NK-92 treated with Interleukin-12 subunit alpha and Interleukin-12 subunit beta, amount 100 ng/mL, for 24 hours (cell line): ENCODE measurements at regions not wholly inside any gene's neighbourhood (a gene's known extent, or its start where the extent isn't known, plus 50 kb on each side); places are given as distances from the start of the nearest gene placed in this dataset.
"Not testable (repeated sequence)": the region's sequence is repeated elsewhere in the genome, so short reads cannot be mapped to it uniquely, and the experiment has no call there.

Source experiments
- DNase-seq: peaks from one replicate; lab custom pipeline; 2025; lab: John Stamatoyannopoulos, UW

- no peak for DNase-seq
Observed at GRCh38 chr10:83986800-83987199, 152.5 kb upstream of the GHITM start.

DNA sequence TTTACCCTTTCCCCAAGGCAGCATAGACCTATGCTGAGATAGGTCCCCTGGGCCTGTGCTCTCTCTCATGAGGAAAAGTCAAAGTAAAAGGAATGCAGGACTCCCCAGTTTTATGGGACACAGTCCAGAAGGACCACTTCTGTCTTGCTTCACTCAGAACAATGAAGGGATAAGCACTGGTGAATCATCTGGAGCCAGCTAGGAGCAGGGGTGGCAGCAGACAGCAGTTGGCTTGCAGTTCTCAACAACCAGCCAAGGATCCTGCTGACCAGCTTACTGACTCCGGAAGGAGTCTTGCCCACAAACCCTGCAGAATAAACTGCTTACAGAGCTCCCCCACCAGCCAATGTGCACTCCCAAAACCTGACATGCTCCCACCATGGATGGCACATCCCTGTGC lies 152.1 kb upstream of the GHITM start:
- no peak for DNase-seq

DNA sequence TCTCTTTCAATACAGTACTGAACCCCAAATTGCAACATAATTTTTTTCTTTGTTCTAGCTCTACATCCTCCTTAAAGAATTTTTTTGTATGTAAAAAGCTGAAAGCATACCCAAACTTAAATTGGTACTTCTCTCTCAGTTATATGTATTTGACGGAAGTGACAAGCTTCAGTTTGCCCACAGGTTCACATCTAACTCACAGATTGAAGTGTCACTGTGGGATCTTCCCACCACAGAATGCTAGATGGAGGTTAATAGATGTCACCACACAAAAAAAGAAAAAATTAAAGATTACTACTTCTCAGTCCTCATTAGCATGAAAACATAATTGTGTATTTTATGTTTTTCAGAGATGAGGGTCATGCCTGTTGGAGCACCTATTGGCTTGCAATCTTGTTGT lies 150.9 kb upstream of the GHITM start:
- no peak for DNase-seq

DNA sequence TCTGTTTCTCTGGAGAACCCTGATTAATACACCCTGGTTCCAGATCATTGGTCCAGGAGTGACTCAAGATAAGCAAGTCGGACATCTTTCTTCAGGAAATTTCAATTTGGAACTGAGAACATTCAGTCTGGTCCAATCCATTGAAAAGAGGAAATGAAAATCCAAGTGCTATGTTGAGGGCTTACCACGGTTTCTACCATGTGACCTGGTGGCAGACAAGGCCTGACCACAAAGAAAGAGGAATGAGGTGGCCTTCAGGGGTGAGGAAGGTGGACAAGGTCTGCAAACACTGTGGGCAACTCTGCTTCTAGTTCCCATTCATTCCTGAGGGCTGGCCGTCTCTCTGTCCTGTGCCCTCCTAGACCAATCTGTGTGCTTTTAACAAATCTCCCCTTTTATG lies 149.2 kb upstream of the GHITM start:
- no peak for DNase-seq

DNA sequence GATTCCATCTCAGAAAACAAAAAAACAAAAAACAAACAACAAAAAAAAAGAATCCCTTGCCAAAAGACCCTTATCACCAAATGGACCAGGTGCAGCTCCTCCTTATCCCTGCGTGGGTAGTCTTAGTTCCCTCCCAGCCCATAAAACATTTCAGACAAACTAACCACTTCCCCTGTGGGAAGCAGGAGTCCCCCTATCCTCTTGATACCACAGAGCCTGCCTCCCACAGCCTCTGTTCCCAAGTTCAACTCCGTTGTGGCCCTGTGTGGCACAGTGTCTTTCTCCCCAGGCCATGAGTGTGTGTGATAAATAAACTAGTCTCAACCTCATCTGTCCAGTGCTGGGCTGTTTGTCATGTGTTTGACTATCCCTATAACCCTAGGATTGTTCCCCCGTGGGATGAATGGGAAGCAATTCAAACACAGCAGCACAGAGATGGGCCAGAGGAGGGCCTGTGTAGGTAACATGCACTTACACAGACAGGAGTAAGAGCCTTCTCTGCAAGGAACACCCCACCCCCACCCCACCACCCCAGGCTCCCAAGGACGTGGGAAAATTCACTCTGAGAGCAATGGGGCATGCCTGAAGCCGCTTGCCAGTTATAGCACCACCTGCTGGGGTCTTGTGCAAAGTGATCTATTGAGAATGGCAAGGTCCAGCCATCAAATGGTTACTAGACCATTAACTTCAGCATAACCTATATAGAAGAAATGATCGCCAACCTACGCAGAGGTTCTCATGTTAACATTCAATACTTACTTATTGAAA lies 147.1 kb upstream of the GHITM start:
- no peak for DNase-seq

GRCh38 chr10:83994325-83994724 lies 145.0 kb upstream of the GHITM start:
- DNase-seq: no peak

- no peak for DNase-seq
Observed at GRCh38 chr10:83995738-83996331, 143.5 kb upstream of the GHITM start.

GRCh38 chr10:84004221-84004620 lies 135.1 kb upstream of the GHITM start:
- DNase-seq: no peak

DNA sequence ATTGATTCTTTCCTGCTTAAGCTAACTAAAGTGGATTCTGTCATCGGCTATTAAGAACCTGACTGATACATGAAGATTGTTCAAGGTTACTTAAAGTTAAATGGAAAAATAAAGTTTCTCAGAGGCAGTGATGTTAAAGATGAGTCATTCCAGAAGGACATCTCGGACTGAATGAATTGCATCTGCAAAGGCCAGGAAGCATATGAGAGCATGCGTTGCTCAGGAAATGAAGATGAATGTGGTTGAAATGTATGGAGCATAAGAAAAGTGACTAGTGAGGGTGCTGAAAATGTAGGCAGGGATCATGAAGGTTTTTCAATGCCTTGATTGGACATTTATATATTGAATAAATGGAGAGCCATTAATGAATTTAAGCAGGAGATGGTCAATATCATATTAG lies 133.9 kb upstream of the GHITM start:
- DNase-seq: no peak

- DNase-seq: no peak
Observed at GRCh38 chr10:84007482-84007881, 131.8 kb upstream of the GHITM start.

DNA sequence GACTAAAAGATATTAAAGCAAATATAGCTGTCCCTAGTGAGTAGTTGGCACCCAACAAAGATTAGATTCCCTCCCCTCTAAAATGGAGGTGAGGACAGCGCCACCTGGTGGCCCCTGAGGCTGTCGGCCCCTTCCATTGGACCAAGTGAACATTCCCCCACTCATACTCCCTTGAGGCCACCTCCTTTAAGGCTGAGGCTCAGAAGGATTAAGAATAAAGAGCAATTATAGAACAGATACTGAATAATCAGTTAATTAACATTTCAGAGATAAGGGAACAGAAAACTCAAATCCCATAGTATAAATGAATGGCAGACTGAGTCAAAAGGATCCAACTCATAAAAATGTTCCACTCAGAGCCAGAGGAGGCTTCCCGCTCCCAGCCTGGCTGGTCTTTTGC lies 130.4 kb upstream of the GHITM start:
- no peak for DNase-seq

DNA sequence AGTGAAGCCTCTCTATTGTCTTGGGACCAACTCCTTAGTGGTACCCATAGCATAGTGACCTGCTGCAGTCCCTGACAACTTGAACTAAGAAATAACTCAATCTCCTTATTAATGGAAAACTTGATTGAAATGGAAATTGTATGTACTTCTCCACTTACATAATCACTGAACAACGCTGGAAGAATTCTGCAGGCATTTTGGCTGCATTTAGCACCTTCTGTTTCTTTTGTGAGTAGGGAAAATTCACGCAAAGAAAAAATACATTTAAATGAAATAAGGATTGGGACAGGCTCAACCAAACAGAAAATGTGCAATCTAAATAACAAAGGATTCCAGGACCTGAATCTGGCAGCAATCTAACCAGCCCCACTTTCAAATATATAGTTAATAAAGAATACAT lies 126.9 kb upstream of the GHITM start:
- DNase-seq: no peak

- no peak for DNase-seq
Observed at GRCh38 chr10:84012831-84013458, 126.4 kb upstream of the GHITM start.

GRCh38 chr10:84015877-84016595 lies 123.3 kb upstream of the GHITM start:
- DNase-seq: no peak

- DNase-seq: no peak
Observed at GRCh38 chr10:84018826-84019225, 120.5 kb upstream of the GHITM start.

DNA sequence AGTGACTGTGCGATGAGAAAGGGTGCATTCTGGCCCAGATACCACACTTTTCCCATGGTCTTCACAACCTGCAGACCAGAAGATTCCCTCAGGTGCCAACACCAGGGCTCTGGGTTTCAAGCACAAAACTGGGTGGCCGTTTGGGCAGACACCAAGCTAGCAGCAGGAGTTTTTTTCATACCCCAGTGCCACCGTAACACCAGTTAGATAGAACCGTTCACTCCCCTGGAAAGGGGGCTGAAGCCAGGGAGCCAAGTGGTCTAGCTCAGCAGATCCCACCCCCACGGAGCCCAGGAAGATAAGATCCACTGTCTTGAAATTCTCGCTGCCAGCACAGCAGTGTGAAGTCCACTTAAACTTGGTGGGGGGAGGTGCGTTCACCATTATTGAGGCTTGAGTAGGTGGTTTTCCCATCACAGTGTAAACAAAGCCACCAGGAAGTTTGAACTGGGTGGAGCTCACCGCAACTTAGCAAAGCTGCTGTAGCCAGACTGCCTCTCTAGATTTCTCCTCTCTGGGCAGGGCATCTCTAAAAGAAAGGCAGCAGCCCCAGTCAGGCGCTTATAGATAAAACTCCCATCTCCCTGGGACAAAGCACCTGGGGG lies 119.4 kb upstream of the GHITM start:
- not testable (repeated sequence) for DNase-seq

- no peak for DNase-seq
Observed at GRCh38 chr10:84026821-84027257, 112.5 kb upstream of the GHITM start.

DNA sequence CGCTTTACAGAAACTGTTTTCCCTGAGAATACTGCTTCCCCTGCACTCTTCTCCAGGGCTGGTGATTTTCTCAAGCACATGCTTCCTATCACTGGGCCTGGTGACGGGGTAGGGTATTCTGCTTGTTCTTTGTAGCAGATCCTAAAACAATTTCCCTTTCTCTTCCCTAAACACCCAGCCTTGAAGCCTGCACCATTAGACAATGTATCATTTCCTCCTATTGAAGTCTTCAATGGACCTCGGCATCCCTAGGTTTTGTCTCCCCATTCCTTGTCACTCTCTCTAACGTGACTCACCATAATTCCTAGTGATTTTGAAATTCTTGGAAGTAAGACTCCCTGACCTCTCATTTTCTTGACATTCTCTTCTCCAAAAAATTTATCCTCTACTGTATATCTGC lies 109.5 kb upstream of the GHITM start:
- no peak for DNase-seq

DNA sequence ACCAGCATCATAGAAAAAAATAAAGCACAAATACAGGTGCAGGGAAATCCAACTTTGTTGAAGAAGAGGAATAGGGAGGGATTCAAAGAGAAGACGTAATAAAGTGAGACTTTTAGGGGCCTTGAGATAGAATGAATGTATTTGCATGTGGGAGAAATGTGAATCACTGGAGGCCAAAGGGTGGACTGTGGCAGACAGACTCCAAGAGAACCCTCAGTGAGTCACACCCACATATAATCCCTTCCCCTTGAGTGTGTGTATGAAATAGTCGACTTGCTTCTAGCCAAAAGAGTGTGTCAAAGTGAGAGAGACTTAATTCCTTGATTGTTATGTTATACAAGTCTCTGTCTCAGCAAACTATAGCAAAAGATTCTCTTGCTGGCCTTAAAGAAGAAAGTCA lies 101.3 kb upstream of the GHITM start:
- no peak for DNase-seq

DNA sequence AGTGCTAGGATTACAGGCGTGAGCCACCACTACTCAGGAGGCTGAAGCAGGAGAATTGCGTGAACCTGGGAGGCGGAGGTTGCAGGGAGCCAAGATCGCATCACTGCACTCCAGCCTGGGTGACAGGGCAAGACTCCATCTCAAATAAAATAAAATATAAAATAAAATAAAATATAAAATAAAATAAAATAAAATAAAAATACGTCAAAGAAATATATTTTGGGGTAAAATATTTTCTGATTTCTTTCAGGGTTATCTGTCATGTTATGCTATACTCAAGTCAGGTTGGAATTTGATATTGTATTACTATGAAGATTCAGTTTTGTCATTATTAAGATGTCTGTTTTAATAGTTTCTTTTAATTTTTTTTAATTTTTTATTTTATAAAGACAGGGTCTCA lies 99.4 kb upstream of the GHITM start:
- DNase-seq: no peak

DNA sequence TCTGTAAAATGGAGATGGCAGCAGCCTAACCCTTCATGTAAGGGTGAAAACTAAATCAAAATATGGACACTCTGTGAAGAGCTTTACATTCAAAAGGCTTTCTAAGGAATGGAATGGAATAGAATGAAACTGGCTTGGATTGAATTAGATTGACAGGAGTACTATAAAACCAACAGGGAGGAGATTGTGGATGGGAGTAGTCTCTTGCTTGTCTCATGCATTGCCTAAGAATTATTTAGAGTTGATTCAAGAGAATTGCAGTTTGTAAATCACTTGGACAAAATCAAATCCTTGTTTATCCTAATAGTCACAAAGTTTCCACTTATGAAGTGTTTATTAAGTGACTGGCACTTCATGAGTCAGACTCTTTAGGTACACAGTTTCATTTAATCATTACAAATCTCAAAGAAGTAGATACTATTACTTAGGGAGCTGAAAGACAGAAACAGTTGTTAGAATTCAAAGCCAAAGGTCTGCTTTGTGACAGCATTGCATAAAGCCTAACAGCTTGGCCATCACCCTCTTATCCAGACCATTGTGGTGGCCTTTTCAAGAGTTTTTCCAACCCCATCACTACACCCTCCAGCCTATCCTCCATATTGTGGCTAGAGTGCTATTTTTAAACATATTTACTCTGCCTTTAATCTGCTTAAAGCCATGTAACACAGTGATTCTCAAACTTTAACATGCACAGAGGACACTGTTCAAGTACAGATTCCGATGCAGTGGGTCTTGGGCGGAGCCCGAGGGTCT lies 91.9 kb upstream of the GHITM start:
- DNase-seq: no peak

GRCh38 chr10:84049645-84050011 lies 89.7 kb upstream of the GHITM start:
- no peak for DNase-seq
